ENCODE measurements at regions not wholly inside any gene's neighbourhood (a gene's known extent, or its start where the extent isn't known, plus 50 kb on each side); places are given as distances from the start of the nearest gene placed in this dataset.

DNA sequence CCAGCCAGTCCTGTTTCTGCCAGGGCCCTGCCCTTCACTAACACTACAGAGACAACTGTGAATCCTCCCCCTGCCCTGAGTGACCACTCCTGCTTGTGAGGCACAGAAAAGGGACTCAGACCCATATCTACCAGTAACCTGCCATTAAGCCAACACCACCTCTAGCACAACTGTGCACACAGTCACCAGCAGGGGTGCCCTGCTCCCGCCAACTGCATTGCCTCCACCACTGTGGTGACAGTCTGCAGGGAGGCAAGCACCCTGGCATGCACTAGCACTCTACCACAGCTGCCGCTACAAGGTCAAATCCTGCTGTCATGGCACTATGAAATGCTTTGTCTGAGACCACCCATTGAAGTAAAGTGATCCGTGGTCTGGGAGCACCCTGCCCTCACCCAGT lies 1028.5 kb upstream of the CDH9 start:
- H3K27me3 ChIP-seq (ENCODE audit: insufficient read depth, low read depth), result no peaks in the 10 kb centered on the region
- H3K9ac ChIP-seq, result no peak overlapping the region
- H4K20me1 ChIP-seq (ENCODE audit: insufficient read depth), result no peaks in the 10 kb centered on the region
- no peak overlapping the region for H2AFZ ChIP-seq (ENCODE audit: low read depth)
- TF ChIP-seq, protein P1, sequence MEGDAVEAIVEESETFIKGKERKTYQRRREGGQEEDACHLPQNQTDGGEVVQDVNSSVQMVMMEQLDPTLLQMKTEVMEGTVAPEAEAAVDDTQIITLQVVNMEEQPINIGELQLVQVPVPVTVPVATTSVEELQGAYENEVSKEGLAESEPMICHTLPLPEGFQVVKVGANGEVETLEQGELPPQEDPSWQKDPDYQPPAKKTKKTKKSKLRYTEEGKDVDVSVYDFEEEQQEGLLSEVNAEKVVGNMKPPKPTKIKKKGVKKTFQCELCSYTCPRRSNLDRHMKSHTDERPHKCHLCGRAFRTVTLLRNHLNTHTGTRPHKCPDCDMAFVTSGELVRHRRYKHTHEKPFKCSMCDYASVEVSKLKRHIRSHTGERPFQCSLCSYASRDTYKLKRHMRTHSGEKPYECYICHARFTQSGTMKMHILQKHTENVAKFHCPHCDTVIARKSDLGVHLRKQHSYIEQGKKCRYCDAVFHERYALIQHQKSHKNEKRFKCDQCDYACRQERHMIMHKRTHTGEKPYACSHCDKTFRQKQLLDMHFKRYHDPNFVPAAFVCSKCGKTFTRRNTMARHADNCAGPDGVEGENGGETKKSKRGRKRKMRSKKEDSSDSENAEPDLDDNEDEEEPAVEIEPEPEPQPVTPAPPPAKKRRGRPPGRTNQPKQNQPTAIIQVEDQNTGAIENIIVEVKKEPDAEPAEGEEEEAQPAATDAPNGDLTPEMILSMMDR (conservative IDR thresholded peaks at IDR 0.05; ENCODE audit: low read depth, low read length), result no peak
- H3K4me2 ChIP-seq, result no peak overlapping the region
- no peak overlapping the region for H3K27ac ChIP-seq
- no peak overlapping the region for H3K4me3 ChIP-seq (IDR thresholded peaks at IDR 0.05; ENCODE audit: insufficient read depth, low read depth, low read length)
- no peaks in the 10 kb centered on the region for H3K36me3 ChIP-seq (ENCODE audit: insufficient read depth)
- H3K79me2 ChIP-seq (ENCODE audit: insufficient read depth, low read depth), result no peaks in the 10 kb centered on the region
- no peaks in the 10 kb centered on the region for H3K4me1 ChIP-seq (ENCODE audit: low read depth, poor library complexity, severe bottlenecking)

DNA sequence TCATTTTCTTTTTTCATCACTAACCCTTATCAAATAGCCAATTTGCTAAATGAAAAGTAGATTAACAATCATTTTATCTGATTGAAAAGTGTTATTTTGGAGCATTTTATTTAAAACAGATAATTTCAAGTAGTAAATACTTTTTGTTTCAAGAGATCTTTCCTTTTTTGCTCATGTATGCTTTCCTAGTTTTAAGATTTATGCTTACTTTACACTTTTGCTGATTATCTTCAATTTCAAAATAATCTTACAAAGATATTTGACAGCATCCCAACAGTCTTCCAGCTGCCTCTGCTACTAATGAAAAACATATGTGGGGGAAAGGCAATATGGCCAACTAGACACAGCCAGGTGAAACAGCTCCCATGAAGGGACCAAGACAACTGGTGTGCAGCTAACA lies 1027.3 kb upstream of the CDH9 start:
- Histone ChIP-seq H2AFZ (ENCODE audit: low read depth) (no peak overlapping the region), H3K79me2 (ENCODE audit: insufficient read depth, low read depth) (no peaks in the 10 kb centered on the region), H3K27ac (no peak overlapping the region), H3K36me3 (ENCODE audit: insufficient read depth) (no peaks in the 10 kb centered on the region), H3K27me3 (ENCODE audit: insufficient read depth, low read depth) (no peaks in the 10 kb centered on the region), H3K9ac (no peak overlapping the region), H3K4me2 (no peak overlapping the region), H3K4me3 (IDR thresholded peaks at IDR 0.05; ENCODE audit: insufficient read depth, low read depth, low read length) (no peak overlapping the region), H4K20me1 (ENCODE audit: insufficient read depth) (no peaks in the 10 kb centered on the region), H3K4me1 (ENCODE audit: low read depth, poor library complexity, severe bottlenecking) (no peaks in the 10 kb centered on the region)
- TF ChIP-seq, protein P1 (conservative IDR thresholded peaks at IDR 0.05; ENCODE audit: low read depth, low read length), result no peak

DNA sequence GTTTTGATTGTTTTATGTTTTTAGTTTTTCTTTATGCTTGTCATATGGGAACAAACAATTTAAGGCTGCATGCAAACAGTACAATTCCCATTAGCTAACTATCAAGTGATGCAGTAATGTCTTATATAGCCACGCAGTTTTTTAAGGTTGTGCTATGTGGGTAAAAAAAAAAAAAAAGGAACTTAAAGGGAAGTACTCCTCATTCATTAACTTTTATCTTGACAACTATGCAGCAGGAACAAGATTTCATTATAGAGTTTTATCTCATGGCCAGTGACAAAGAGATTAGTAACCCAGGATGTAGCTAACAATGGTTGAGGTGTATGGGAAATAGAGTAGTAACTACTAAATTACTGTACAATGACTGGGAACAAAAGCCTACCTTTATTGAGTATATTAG lies 1008.2 kb upstream of the CDH9 start:
- Histone ChIP-seq H3K4me3 (IDR thresholded peaks at IDR 0.05; ENCODE audit: insufficient read depth, low read depth, low read length) (no peak overlapping the region), H3K27ac (no peak overlapping the region), H2AFZ (ENCODE audit: low read depth) (no peak overlapping the region), H3K36me3 (ENCODE audit: insufficient read depth) (no peaks in the 10 kb centered on the region), H3K4me1 (ENCODE audit: low read depth, poor library complexity, severe bottlenecking) (no peaks in the 10 kb centered on the region), H4K20me1 (ENCODE audit: insufficient read depth) (no peaks in the 10 kb centered on the region), H3K4me2 (no peak overlapping the region), H3K27me3 (ENCODE audit: insufficient read depth, low read depth) (no peaks in the 10 kb centered on the region), H3K9ac (no peak overlapping the region), H3K79me2 (ENCODE audit: insufficient read depth, low read depth) (no peaks in the 10 kb centered on the region)
- TF ChIP-seq, protein P1 (conservative IDR thresholded peaks at IDR 0.05; ENCODE audit: low read depth, low read length), result no peak

DNA sequence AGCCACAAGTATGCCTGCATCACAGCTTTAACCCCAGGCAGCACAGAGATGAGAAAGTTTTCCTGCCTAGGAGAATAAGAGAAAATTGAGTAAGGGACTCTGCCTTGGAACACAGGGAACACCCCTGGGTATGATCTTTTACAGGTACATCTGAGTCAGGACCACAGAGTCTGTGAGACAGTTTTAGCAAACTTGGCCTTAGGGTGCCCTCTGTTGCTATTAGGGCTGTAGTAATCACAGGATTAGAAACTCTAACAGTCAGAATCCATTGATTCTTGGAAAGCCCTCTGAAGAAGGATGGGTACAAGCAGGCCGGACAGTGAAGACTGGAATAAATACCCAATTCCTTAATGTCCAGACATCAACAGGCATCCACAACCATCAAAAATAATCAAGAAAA lies 989.5 kb upstream of the CDH9 start:
- H2AFZ ChIP-seq (ENCODE audit: low read depth), result no peak overlapping the region
- no peak overlapping the region for H3K9ac ChIP-seq
- no peaks in the 10 kb centered on the region for H3K27me3 ChIP-seq (ENCODE audit: insufficient read depth, low read depth)
- no peak overlapping the region for H3K4me3 ChIP-seq (IDR thresholded peaks at IDR 0.05; ENCODE audit: insufficient read depth, low read depth, low read length)
- H4K20me1 ChIP-seq (ENCODE audit: insufficient read depth), result no peaks in the 10 kb centered on the region
- H3K36me3 ChIP-seq (ENCODE audit: insufficient read depth), result no peaks in the 10 kb centered on the region
- H3K27ac ChIP-seq, result no peak overlapping the region
- H3K4me2 ChIP-seq, result no peak overlapping the region
- no peaks in the 10 kb centered on the region for H3K79me2 ChIP-seq (ENCODE audit: insufficient read depth, low read depth)
- H3K4me1 ChIP-seq (ENCODE audit: low read depth, poor library complexity, severe bottlenecking), result no peaks in the 10 kb centered on the region
- TF ChIP-seq, protein P1 (conservative IDR thresholded peaks at IDR 0.05; ENCODE audit: low read depth, low read length), result no peak

DNA sequence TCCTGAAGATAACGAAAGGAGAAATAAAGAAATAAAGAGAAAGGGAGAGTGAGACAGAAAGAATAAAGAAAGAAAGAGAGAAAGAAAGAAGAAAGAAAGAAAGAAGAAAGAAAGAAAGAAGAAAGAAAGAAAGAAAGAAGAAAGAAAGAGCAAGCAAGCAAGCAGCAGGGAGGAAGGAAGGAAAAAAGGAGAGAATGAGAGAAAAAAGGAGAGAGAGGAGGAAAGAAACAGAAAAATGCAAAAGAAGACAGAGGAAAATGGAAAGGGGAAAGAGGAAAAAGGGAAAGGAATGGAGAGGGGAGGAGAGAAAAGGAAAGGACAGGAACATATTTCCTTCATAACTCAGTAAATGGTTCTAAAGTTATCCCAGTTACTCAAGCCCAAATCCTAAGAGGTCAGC lies 978.8 kb upstream of the CDH9 start:
- no peak overlapping the region for H3K4me3 ChIP-seq (IDR thresholded peaks at IDR 0.05; ENCODE audit: insufficient read depth, low read depth, low read length)
- H2AFZ ChIP-seq (ENCODE audit: low read depth), result no peak overlapping the region
- no peaks in the 10 kb centered on the region for H3K36me3 ChIP-seq (ENCODE audit: insufficient read depth)
- no peak overlapping the region for H3K4me2 ChIP-seq
- no peaks in the 10 kb centered on the region for H3K4me1 ChIP-seq (ENCODE audit: low read depth, poor library complexity, severe bottlenecking)
- H4K20me1 ChIP-seq (ENCODE audit: insufficient read depth), result no peaks in the 10 kb centered on the region
- no peak overlapping the region for H3K27ac ChIP-seq
- TF ChIP-seq, protein P1 (conservative IDR thresholded peaks at IDR 0.05; ENCODE audit: low read depth, low read length), result no peak
- H3K27me3 ChIP-seq (ENCODE audit: insufficient read depth, low read depth), result no peaks in the 10 kb centered on the region
- no peaks in the 10 kb centered on the region for H3K79me2 ChIP-seq (ENCODE audit: insufficient read depth, low read depth)
- H3K9ac ChIP-seq, result no peak overlapping the region
